ENCODE measurements at regions not wholly inside any gene's neighbourhood (a gene's known extent, or its start where the extent isn't known, plus 50 kb on each side); places are given as distances from the start of the nearest gene placed in this dataset.

GRCh38 chr7:17132726-17133125 is 165.7 kb upstream of the AHR start:
- DNase-seq = no peak

- no peak for DNase-seq
Measured at GRCh38 chr7:17133977-17134376, 164.5 kb upstream of the AHR start.

- no peak for DNase-seq
Measured at GRCh38 chr7:17134786-17135185, 163.7 kb upstream of the AHR start.

- no peak for DNase-seq
Measured at GRCh38 chr7:17136126-17136525, 162.3 kb upstream of the AHR start.

- DNase-seq = no peak
Measured at GRCh38 chr7:17139081-17139480, 159.4 kb upstream of the AHR start.

- DNase-seq = no peak
Measured at GRCh38 chr7:17140406-17140805, 158.0 kb upstream of the AHR start.

GRCh38 chr7:17142831-17143541 is 155.5 kb upstream of the AHR start:
- no peak for DNase-seq

GRCh38 chr7:17144322-17144721 is 154.1 kb upstream of the AHR start:
- no peak for DNase-seq

GRCh38 chr7:17146621-17147020 is 151.8 kb upstream of the AHR start:
- DNase-seq = no peak

GRCh38 chr7:17147409-17147808 is 151.0 kb upstream of the AHR start:
- no peak for DNase-seq

GRCh38 chr7:17150018-17150417 is 148.4 kb upstream of the AHR start:
- no peak for DNase-seq

GRCh38 chr7:17152721-17153120 is 145.7 kb upstream of the AHR start:
- DNase-seq = no peak

- DNase-seq = no peak
Measured at GRCh38 chr7:17153536-17153935, 144.9 kb upstream of the AHR start.

- no peak for DNase-seq
Measured at GRCh38 chr7:17155529-17155928, 142.9 kb upstream of the AHR start.

- no peak for DNase-seq
Measured at GRCh38 chr7:17158261-17158660, 140.2 kb upstream of the AHR start.

- DNase-seq = no peak
Measured at GRCh38 chr7:17159500-17160037, 138.9 kb upstream of the AHR start.

GRCh38 chr7:17166824-17167379 is 131.6 kb upstream of the AHR start:
- no peak for DNase-seq

- no peak for DNase-seq
Measured at GRCh38 chr7:17168416-17168815, 130.0 kb upstream of the AHR start.

GRCh38 chr7:17171427-17171826 is 127.0 kb upstream of the AHR start:
- no peak for DNase-seq

- no peak for DNase-seq
Measured at GRCh38 chr7:17176371-17177032, 122.0 kb upstream of the AHR start.

- no peak for DNase-seq
Measured at GRCh38 chr7:17178545-17178944, 119.9 kb upstream of the AHR start.

- no peak for DNase-seq
Measured at GRCh38 chr7:17181482-17181881, 117.0 kb upstream of the AHR start.

GRCh38 chr7:17183630-17184328 is 114.7 kb upstream of the AHR start:
- no peak for DNase-seq

All from midbrain (tissue), 1 donor.